GM23338 (cell line): ENCODE measurements at regions not wholly inside any gene's neighbourhood (a gene's known extent, or its start where the extent isn't known, plus 50 kb on each side); places are given as distances from the start of the nearest gene placed in this dataset.

ENCODE experiments used
- ETS1 ChIP-seq: IDR thresholded peaks from 2 replicates; pipeline ENCODE4 v1.6.1; 2016; ENCODE audit warnings: antibody characterized with exemption
- EZH2phosphoT487 ChIP-seq: fragments of 200-600 bp; sonication (generic); IDR thresholded peaks from one replicate; pipeline ENCODE4 v1.8.1; 2018; ENCODE audit warnings: antibody characterized with exemption; ENCODE audit not compliant: unreplicated experiment
- POLR2AphosphoS5 ChIP-seq: IDR thresholded peaks from 2 replicates; pipeline ENCODE4 v1.6.1; 2016; ENCODE audit warnings: antibody characterized with exemption, low read depth
- TF ChIP-seq, protein P1 (sequence below), 2 experiments: fragments of 200-600 bp in 1 of 2; sonication (generic) in 1 of 2; conservative IDR thresholded peaks; 2 replicates each; pipeline versions ENCODE4 v1.5.1 to v1.6.1; 2016 to 2017; ENCODE audit warnings: antibody characterized with exemption in 2 of 2, low read depth in 2 of 2, mild to moderate bottlenecking in 2 of 2, moderate library complexity in 1 of 2

- no peak for TF ChIP-seq EZH2phosphoT487
- TF ChIP-seq POLR2AphosphoS5 = no peak
- TF ChIP-seq, protein P1, sequence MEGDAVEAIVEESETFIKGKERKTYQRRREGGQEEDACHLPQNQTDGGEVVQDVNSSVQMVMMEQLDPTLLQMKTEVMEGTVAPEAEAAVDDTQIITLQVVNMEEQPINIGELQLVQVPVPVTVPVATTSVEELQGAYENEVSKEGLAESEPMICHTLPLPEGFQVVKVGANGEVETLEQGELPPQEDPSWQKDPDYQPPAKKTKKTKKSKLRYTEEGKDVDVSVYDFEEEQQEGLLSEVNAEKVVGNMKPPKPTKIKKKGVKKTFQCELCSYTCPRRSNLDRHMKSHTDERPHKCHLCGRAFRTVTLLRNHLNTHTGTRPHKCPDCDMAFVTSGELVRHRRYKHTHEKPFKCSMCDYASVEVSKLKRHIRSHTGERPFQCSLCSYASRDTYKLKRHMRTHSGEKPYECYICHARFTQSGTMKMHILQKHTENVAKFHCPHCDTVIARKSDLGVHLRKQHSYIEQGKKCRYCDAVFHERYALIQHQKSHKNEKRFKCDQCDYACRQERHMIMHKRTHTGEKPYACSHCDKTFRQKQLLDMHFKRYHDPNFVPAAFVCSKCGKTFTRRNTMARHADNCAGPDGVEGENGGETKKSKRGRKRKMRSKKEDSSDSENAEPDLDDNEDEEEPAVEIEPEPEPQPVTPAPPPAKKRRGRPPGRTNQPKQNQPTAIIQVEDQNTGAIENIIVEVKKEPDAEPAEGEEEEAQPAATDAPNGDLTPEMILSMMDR (conservative IDR thresholded peaks at IDR 0.05; ENCODE audit: low read depth in 2 of 2) = no peak
- TF ChIP-seq ETS1 = no peak
Measured at GRCh38 chr6:6495851-6496250, 92.7 kb upstream of the LY86 start.
